HEK293 (cell line): ENCODE measurements at regions not wholly inside any gene's neighbourhood (a gene's known extent, or its start where the extent isn't known, plus 50 kb on each side); places are given as distances from the start of the nearest gene placed in this dataset.

Experiments
- ELK4 ChIP-seq: IDR thresholded peaks from 2 replicates; pipeline ENCODE4 v1.6.1; 2011; ENCODE audit warnings: mild to moderate bottlenecking, low read depth, low read length, borderline replicate concordance
- MEIS1 ChIP-seq: sonication (generic); formaldehyde crosslinking; IDR thresholded peaks from 2 replicates; pipeline ENCODE4 v1.8.1; 2022; ENCODE audit warnings: missing genetic modification reagents, mild to moderate bottlenecking, borderline replicate concordance
- SP3 ChIP-seq: fragments of 450-650 bp; formaldehyde crosslinking; IDR thresholded peaks from 2 replicates; pipeline ENCODE4 v1.5.1; 2016; ENCODE audit warnings: missing biosample characterization, missing genetic modification characterization
- ZNF473 ChIP-seq: fragments of 450-650 bp; formaldehyde crosslinking; IDR thresholded peaks from 2 replicates; pipeline ENCODE4 v1.5.1; 2017; ENCODE audit warnings: missing biosample characterization, missing genetic modification characterization
- ZNF596 ChIP-seq: fragments of 450-650 bp; IDR thresholded peaks from 2 replicates; pipeline ENCODE4 v1.5.0; 2018; ENCODE audit warnings: missing biosample characterization, mild to moderate bottlenecking, missing genetic modification characterization, moderate library complexity
- ZNF624 ChIP-seq: fragments of 450-650 bp; formaldehyde crosslinking; IDR thresholded peaks from 2 replicates; pipeline ENCODE4 v1.5.1; 2017; ENCODE audit warnings: missing biosample characterization, missing genetic modification characterization
- TF ChIP-seq, protein P1 (sequence below): fragments of 450-650 bp; formaldehyde crosslinking; IDR thresholded peaks from 2 replicates; pipeline ENCODE4 v1.5.1; 2016; ENCODE audit warnings: missing biosample characterization, missing genetic modification characterization

GRCh38 chr2:133936601-133937000 lies 317.3 kb upstream of the MGAT5 start:
- TF ChIP-seq, protein P1, sequence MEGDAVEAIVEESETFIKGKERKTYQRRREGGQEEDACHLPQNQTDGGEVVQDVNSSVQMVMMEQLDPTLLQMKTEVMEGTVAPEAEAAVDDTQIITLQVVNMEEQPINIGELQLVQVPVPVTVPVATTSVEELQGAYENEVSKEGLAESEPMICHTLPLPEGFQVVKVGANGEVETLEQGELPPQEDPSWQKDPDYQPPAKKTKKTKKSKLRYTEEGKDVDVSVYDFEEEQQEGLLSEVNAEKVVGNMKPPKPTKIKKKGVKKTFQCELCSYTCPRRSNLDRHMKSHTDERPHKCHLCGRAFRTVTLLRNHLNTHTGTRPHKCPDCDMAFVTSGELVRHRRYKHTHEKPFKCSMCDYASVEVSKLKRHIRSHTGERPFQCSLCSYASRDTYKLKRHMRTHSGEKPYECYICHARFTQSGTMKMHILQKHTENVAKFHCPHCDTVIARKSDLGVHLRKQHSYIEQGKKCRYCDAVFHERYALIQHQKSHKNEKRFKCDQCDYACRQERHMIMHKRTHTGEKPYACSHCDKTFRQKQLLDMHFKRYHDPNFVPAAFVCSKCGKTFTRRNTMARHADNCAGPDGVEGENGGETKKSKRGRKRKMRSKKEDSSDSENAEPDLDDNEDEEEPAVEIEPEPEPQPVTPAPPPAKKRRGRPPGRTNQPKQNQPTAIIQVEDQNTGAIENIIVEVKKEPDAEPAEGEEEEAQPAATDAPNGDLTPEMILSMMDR (tag by site-specific recombination) = no peak
- TF ChIP-seq ZNF624 (tag by site-specific recombination) (no peak), SP3 (no peak), ELK4 (no peak), ZNF596 (tag by site-specific recombination) (no peak), ZNF473 (tag by site-specific recombination) (no peak), MEIS1 (no peak)
